Breast epithelium (tissue), 4 donors: ENCODE measurements at regions not wholly inside any gene's neighbourhood (a gene's known extent, or its start where the extent isn't known, plus 50 kb on each side); places are given as distances from the start of the nearest gene placed in this dataset.

Experiments
- DNase-seq, 2 donors: peaks; one replicate each; pipeline ENCODE4 v3.0.0-alpha.2; 2019; ENCODE audit warnings: low spot score in 2 of 2
- H3K27ac ChIP-seq, 2 donors: fragments of 200-600 bp; sonication (generic) in 1 of 2; one replicate each; pipeline ENCODE4 v1.5.1; 2016 to 2019; ENCODE audit warnings: mild to moderate bottlenecking in 1 of 2
- H3K27me3 ChIP-seq, 2 donors: fragments of 200-600 bp; sonication (generic) in 1 of 2; one replicate each; pipeline versions ENCODE4 v1.5.1 to v1.6.0; 2017 to 2019; ENCODE audit warnings: control low read depth in 1 of 2, mild to moderate bottlenecking in 1 of 2
- H3K36me3 ChIP-seq: fragments of 200-600 bp; one replicate; pipeline ENCODE4 v1.5.1; 2019
- H3K4me1 ChIP-seq, 2 donors: fragments of 200-600 bp; sonication (generic); one replicate each; pipeline ENCODE4 v1.5.1; 2016 to 2019; ENCODE audit warnings: control low read depth in 1 of 2
- H3K4me3 ChIP-seq, 3 donors: fragments of 200-600 bp; sonication (generic); 1 replicate in 2 of 3; 2 replicates in 1 of 3; pipeline ENCODE4 v1.5.1; 2016 to 2019; ENCODE audit warnings: mild to moderate bottlenecking in 3 of 3, moderate library complexity in 2 of 3
- H3K9me3 ChIP-seq, 2 donors: fragments of 200-600 bp; sonication (generic) in 1 of 2; one replicate each; pipeline ENCODE4 v1.5.1; 2016 to 2019; ENCODE audit warnings: control low read depth in 1 of 2
- POLR2A ChIP-seq: fragments of 450-650 bp; IDR thresholded peaks from one replicate; pipeline ENCODE4 v1.6.1; 2016; ENCODE audit warnings: antibody characterized with exemption, mild to moderate bottlenecking, moderate library complexity
- POLR2AphosphoS5 ChIP-seq, 3 donors: sonication (generic); formaldehyde crosslinking; IDR thresholded peaks; one replicate each; pipeline ENCODE4 v1.6.1; 2017; ENCODE audit warnings: antibody characterized with exemption in 3 of 3
- intact Hi-C: fragments of 100-400 bp; cut with DNase I; formaldehyde crosslinking; loops from one replicate; pipeline ENCODE4 v1.15.1; 2023; ENCODE audit warnings: low total_unique reads
- TF ChIP-seq, protein P1 (sequence below), 3 donors: fragments of 450-650 bp; IDR thresholded peaks; one replicate each; pipeline ENCODE4 v1.5.1; 2016 to 2017; ENCODE audit warnings: antibody characterized with exemption in 3 of 3, mild to moderate bottlenecking in 3 of 3, moderate library complexity in 3 of 3

DNA sequence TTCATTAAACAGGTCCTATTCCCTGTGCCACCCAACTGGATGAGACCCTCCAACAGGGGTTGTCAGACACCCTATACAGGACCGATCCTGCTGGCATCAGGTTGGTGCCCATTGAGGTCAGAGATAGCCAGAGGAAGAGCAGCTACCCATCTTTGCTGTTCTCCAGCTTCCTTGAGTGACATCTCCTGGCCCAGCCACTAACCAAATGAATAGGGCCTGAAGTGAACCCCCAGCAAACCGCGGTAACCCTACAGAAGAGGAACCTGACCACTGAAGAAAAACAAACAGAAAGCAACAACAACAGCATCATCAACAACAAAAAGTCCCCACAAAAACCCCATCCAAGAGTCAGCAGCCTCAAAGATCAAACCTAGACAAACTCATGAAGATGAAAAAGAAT lies 133.6 kb upstream of the ARPP21 start:
- Histone ChIP-seq H3K27ac (no peak overlapping the region), H3K9me3 (no peaks in the 10 kb centered on the region), H3K4me3 (no peak overlapping the region), H3K36me3 (no peaks in the 10 kb centered on the region), H3K4me1 (no peaks in the 10 kb centered on the region), H3K27me3 (no peaks in the 10 kb centered on the region)
- TF ChIP-seq POLR2A = no peak
- no peak for TF ChIP-seq POLR2AphosphoS5 (IDR thresholded peaks at IDR 0.05)
- TF ChIP-seq, protein P1, sequence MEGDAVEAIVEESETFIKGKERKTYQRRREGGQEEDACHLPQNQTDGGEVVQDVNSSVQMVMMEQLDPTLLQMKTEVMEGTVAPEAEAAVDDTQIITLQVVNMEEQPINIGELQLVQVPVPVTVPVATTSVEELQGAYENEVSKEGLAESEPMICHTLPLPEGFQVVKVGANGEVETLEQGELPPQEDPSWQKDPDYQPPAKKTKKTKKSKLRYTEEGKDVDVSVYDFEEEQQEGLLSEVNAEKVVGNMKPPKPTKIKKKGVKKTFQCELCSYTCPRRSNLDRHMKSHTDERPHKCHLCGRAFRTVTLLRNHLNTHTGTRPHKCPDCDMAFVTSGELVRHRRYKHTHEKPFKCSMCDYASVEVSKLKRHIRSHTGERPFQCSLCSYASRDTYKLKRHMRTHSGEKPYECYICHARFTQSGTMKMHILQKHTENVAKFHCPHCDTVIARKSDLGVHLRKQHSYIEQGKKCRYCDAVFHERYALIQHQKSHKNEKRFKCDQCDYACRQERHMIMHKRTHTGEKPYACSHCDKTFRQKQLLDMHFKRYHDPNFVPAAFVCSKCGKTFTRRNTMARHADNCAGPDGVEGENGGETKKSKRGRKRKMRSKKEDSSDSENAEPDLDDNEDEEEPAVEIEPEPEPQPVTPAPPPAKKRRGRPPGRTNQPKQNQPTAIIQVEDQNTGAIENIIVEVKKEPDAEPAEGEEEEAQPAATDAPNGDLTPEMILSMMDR (IDR thresholded peaks at IDR 0.05) = no peak
- no peak for DNase-seq
- intact Hi-C loops = no loop called here

GRCh38 chr3:35519936-35520335 lies 119.4 kb upstream of the ARPP21 start:
- intact Hi-C loops = no loop called here
- TF ChIP-seq, protein P1 (IDR thresholded peaks at IDR 0.05) = no peak
- TF ChIP-seq POLR2A (no peak), POLR2AphosphoS5 (IDR thresholded peaks at IDR 0.05) (no peak)
- Histone ChIP-seq H3K9me3 (no peaks in the 10 kb centered on the region), H3K27me3 (no peaks in the 10 kb centered on the region), H3K36me3 (no peaks in the 10 kb centered on the region), H3K4me3 (no peak overlapping the region), H3K27ac (no peak overlapping the region), H3K4me1 (no peaks in the 10 kb centered on the region)
- no peak for DNase-seq

GRCh38 chr3:35521196-35521595 lies 118.1 kb upstream of the ARPP21 start:
- TF ChIP-seq, protein P1 (IDR thresholded peaks at IDR 0.05) = no peak
- TF ChIP-seq POLR2A (no peak), POLR2AphosphoS5 (IDR thresholded peaks at IDR 0.05) (no peak)
- intact Hi-C loops = no loop called here
- DNase-seq = no peak
- H3K27ac ChIP-seq = no peak overlapping the region
- no peaks in the 10 kb centered on the region for H3K36me3 ChIP-seq
- no peaks in the 10 kb centered on the region for H3K9me3 ChIP-seq
- H3K27me3 ChIP-seq = no peaks in the 10 kb centered on the region
- no peak overlapping the region for H3K4me3 ChIP-seq
- no peaks in the 10 kb centered on the region for H3K4me1 ChIP-seq

- DNase-seq = no peak
- H3K4me3 ChIP-seq = no peak overlapping the region
- no peaks in the 10 kb centered on the region for H3K9me3 ChIP-seq
- intact Hi-C loops = no loop called here
- no peak overlapping the region for H3K27ac ChIP-seq
- no peaks in the 10 kb centered on the region for H3K4me1 ChIP-seq
- no peaks in the 10 kb centered on the region for H3K36me3 ChIP-seq
- H3K27me3 ChIP-seq = no peaks in the 10 kb centered on the region
- TF ChIP-seq, protein P1 (IDR thresholded peaks at IDR 0.05) = no peak
- TF ChIP-seq POLR2AphosphoS5 (IDR thresholded peaks at IDR 0.05) = no peak
Observed at GRCh38 chr3:35522450-35522849, 116.9 kb upstream of the ARPP21 start.

DNA sequence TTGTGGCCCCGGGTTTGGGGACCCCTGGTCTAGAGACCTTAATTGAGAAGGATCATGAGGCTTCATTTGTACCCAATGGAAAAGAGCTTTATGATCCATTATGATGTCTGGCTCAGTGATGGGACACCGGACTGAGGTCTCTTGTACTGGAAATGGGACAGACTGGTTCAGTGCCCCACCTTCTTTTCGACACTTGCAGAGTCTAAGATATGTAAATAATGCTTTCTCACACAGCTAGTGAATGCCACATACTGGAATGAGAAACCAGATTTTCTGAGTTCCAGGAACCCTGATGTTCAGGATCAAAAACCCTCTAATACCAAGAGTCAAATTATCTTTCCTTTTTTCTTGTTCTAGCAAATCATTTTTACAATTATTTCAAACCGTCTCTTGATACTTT lies 116.3 kb upstream of the ARPP21 start:
- Histone ChIP-seq H3K27me3 (no peaks in the 10 kb centered on the region), H3K4me1 (no peaks in the 10 kb centered on the region), H3K27ac (no peak overlapping the region), H3K36me3 (no peaks in the 10 kb centered on the region), H3K9me3 (no peaks in the 10 kb centered on the region), H3K4me3 (no peak overlapping the region)
- TF ChIP-seq, protein P1 (IDR thresholded peaks at IDR 0.05) = no peak
- TF ChIP-seq POLR2AphosphoS5 (IDR thresholded peaks at IDR 0.05) (no peak), POLR2A (no peak)
- DNase-seq = no peak
- intact Hi-C loops = no loop called here
